ENCODE measurements at regions not wholly inside any gene's neighbourhood (a gene's known extent, or its start where the extent isn't known, plus 50 kb on each side); places are given as distances from the start of the nearest gene placed in this dataset.
A peak's percentile ranks its signal among the peaks of the same experiment; 100 is the strongest.

- no peak for DNase-seq
- no peaks in the 10 kb centered on the region for H3K9me3 ChIP-seq (ENCODE audit: insufficient read depth, low read length, severe bottlenecking)
- no peak overlapping the region for H2AFZ ChIP-seq (ENCODE audit: low read depth, low read length)
- H3K36me3 ChIP-seq (ENCODE audit: insufficient read depth, low read length), result no peaks in the 10 kb centered on the region
- H3K27ac ChIP-seq (ENCODE audit: low read length), result no peak overlapping the region
- no peaks in the 10 kb centered on the region for H3K27me3 ChIP-seq (ENCODE audit: insufficient read depth, low read length, poor library complexity)
- no peaks in the 10 kb centered on the region for H3K79me2 ChIP-seq (ENCODE audit: insufficient read depth, low read length)
- H4K20me1 ChIP-seq (ENCODE audit: insufficient read depth, low read length), result no peaks in the 10 kb centered on the region
- no peak overlapping the region for H3K9ac ChIP-seq (ENCODE audit: low read depth, low read length)
- H3K4me2 ChIP-seq (ENCODE audit: insufficient read depth, low read length), result no peak overlapping the region
- ATAC-seq (ENCODE audit: insufficient read depth, low read depth), result no peak
- no peaks in the 10 kb centered on the region for H3K4me1 ChIP-seq (ENCODE audit: insufficient read depth, low read length)
- TF ChIP-seq CTCF (IDR thresholded peaks at IDR 0.05; ENCODE audit: borderline replicate concordance, extremely low read depth, low read length, poor library complexity, severe bottlenecking), result no peak
- no peak for TF ChIP-seq EZH2 (IDR thresholded peaks at IDR 0.05; ENCODE audit: borderline replicate concordance, low read depth, low read length, severe bottlenecking)
- H3K4me3 ChIP-seq (ENCODE audit: low read depth in 1 of 2, low read length in 2 of 2), result no peak overlapping the region
These were observed 131.0 kb upstream of the NRIP1 start for GRCh38 chr21:15195768-15196167.

DNA sequence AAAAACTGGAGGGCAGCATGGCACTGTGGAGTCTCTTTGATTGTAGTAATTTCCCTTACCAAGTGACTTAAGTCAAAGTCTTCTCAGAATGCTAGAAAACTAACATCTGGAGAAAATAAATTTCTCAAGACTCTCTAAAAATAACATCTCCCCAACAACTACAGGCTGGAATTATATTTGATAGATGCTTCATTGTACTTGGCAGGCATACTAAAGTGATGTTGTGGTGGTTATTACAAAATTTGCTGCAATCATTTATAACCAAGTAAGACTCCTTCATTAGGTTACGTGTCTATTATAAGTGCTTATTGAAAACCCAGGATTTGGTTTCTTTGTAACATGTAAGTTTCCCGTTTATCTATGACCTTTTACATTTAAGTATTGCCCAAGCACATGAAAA is 132.9 kb upstream of the NRIP1 start:
- Histone ChIP-seq H3K27me3 (ENCODE audit: insufficient read depth, low read length, poor library complexity) (no peaks in the 10 kb centered on the region), H3K79me2 (ENCODE audit: insufficient read depth, low read length) (no peaks in the 10 kb centered on the region), H3K27ac (ENCODE audit: low read length) (no peak overlapping the region), H3K4me1 (ENCODE audit: insufficient read depth, low read length) (no peaks in the 10 kb centered on the region), H2AFZ (ENCODE audit: low read depth, low read length) (no peak overlapping the region), H3K9me3 (ENCODE audit: insufficient read depth, low read length, severe bottlenecking) (no peaks in the 10 kb centered on the region), H3K4me2 (ENCODE audit: insufficient read depth, low read length) (no peak overlapping the region), H3K36me3 (ENCODE audit: insufficient read depth, low read length) (no peaks in the 10 kb centered on the region), H4K20me1 (ENCODE audit: insufficient read depth, low read length) (no peaks in the 10 kb centered on the region), H3K9ac (ENCODE audit: low read depth, low read length) (no peak overlapping the region), H3K4me3 (ENCODE audit: low read depth in 1 of 2, low read length in 2 of 2) (no peak overlapping the region)
- TF ChIP-seq EZH2 (IDR thresholded peaks at IDR 0.05; ENCODE audit: borderline replicate concordance, low read depth, low read length, severe bottlenecking) (no peak), CTCF (IDR thresholded peaks at IDR 0.05; ENCODE audit: borderline replicate concordance, extremely low read depth, low read length, poor library complexity, severe bottlenecking) (no peak)
- ATAC-seq (ENCODE audit: insufficient read depth, low read depth) (no peak), DNase-seq (no peak)

GRCh38 chr21:15199414-15200383 is 134.9 kb upstream of the NRIP1 start:
- H3K79me2 ChIP-seq (ENCODE audit: insufficient read depth, low read length), result no peaks in the 10 kb centered on the region
- no peaks in the 10 kb centered on the region for H3K36me3 ChIP-seq (ENCODE audit: insufficient read depth, low read length)
- H2AFZ ChIP-seq (ENCODE audit: low read depth, low read length), result 0 out of 2 replicates have a peak overlapping the region, but pooled peaks have one; percentile 13
- no peak overlapping the region for H3K9ac ChIP-seq (ENCODE audit: low read depth, low read length)
- H3K27ac ChIP-seq (ENCODE audit: low read length), result no peak overlapping the region
- no peaks in the 10 kb centered on the region for H3K4me1 ChIP-seq (ENCODE audit: insufficient read depth, low read length)
- no peak for TF ChIP-seq CTCF (IDR thresholded peaks at IDR 0.05; ENCODE audit: borderline replicate concordance, extremely low read depth, low read length, poor library complexity, severe bottlenecking)
- TF ChIP-seq EZH2 (IDR thresholded peaks at IDR 0.05; ENCODE audit: borderline replicate concordance, low read depth, low read length, severe bottlenecking), result no peak
- no peak for ATAC-seq (ENCODE audit: insufficient read depth, low read depth)
- no peak overlapping the region for H3K4me3 ChIP-seq (ENCODE audit: low read depth in 1 of 2, low read length in 2 of 2)
- no peaks in the 10 kb centered on the region for H4K20me1 ChIP-seq (ENCODE audit: insufficient read depth, low read length)
- no peaks in the 10 kb centered on the region for H3K27me3 ChIP-seq (ENCODE audit: insufficient read depth, low read length, poor library complexity)
- H3K9me3 ChIP-seq (ENCODE audit: insufficient read depth, low read length, severe bottlenecking), result no peaks in the 10 kb centered on the region
- no peak for DNase-seq
- no peak overlapping the region for H3K4me2 ChIP-seq (ENCODE audit: insufficient read depth, low read length)

Measured in DND-41 (cell line).